ENCODE measurements at regions not wholly inside any gene's neighbourhood (a gene's known extent, or its start where the extent isn't known, plus 50 kb on each side); places are given as distances from the start of the nearest gene placed in this dataset.
A peak's percentile ranks its signal among the peaks of the same experiment; 100 is the strongest.
"Not testable (repeated sequence)": the region's sequence is repeated elsewhere in the genome, so short reads cannot be mapped to it uniquely, and the experiment has no call there.

GRCh38 chr10:30199376-30200016 is 140.1 kb upstream of the JCAD start:
- no peak for ATAC-seq
- DNase-seq (ENCODE audit: low spot score): no peak

DNA sequence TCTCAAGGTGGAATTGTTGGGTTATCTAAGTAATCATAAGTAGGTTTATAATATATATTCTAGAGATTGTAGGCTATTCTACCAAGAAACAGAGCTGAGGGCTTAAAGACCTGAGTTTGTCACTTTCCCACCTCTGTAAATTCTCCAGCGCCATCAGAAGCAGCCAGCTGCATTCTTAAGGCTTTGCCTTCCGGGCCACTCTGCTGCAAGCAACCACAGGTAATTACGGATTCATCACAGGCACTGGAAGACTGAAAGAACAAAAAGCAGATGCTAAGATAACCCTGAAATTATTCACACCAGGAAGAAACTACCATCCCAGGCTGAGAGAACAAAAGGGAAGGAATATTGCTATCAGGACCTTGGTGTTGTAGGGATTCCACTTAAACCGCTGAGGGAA is 137.8 kb upstream of the JCAD start:
- no peak for ATAC-seq
- DNase-seq (ENCODE audit: low spot score): no peak

DNA sequence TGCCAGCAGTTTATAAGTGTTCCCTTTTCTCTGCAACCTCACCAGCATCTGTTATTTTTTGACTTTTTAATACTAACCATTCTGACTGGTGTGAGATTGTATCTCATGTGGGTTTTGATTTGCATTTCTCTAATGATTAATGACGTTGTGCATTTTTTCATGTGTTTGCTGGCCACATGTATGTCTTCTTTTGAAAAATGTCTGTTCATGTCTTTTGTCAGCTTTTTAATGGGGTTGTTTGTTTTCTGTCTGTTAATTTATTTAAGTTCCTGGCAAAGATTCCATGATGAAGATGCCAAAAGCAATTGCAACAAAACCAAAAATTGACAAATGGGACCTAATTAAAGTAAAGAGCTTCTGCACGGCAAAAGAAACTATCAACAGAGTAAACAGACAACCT is 137.2 kb upstream of the JCAD start:
- not testable (repeated sequence) for ATAC-seq; DNase-seq (ENCODE audit: low spot score)

- no peak for ATAC-seq
- DNase-seq (ENCODE audit: low spot score): no peak
Observed at GRCh38 chr10:30192846-30193608, 133.6 kb upstream of the JCAD start.

GRCh38 chr10:30190577-30191552 is 131.5 kb upstream of the JCAD start:
- no peak for ATAC-seq

DNA sequence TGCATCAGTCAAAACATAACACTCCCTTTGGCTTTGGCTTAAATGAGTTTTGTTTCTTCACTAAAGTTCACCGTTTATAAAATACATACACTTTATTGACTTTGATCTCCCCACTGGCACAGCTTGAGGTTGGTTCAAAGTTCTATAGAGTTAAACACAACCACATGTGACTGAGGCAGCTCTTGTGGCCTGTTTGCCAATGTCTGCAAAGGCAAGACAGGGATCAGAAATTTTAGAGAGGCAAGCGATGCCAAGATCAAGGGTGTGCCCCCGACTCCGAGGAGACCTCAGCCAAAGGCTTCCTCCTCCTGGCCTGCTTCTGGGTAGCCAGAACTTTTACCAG is 129.8 kb upstream of the JCAD start:
- ATAC-seq (peak; percentile 27), DNase-seq (ENCODE audit: low spot score) (no peak)

More at GRCh38 chr10:30190577-30191552, 131.5 kb upstream of the JCAD start:
- DNase-seq (ENCODE audit: low spot score): no peak

DNA sequence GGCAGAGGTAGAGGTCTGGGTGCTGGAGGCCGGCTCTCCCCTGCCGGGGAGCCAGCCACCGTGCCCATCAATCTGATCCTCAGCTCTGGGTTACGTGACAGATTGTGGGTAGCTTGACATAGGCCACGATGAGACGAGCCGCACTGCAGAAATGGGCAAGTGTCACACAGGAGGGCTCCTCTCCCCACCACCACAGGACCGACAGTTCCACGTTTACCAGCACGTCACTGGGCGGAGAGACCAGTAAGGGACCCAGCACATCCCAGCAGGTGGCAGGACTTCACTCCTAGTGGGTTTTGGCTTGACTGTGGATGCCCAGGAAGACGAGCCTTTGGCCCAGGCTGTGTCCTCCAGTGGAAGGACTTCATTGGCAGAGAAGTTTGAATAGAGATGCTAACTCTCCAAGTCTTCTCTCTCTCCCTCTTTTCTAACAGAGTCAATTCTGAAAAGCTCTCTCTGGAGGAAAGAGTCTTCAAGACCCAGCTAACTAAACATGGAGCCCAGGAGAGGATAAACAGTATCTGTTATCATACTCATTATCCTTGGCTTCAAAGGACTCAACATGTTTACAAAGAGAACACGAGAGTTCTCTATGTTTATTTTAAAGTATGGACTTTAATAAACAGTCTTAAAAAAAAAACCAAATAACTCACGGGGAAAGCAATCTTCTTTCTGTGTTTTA is 129.3 kb upstream of the JCAD start:
- DNase-seq (ENCODE audit: low spot score) (no peak), ATAC-seq (no peak)

- ATAC-seq (no peak), DNase-seq (ENCODE audit: low spot score) (no peak)
Observed at GRCh38 chr10:30188101-30188500, 128.7 kb upstream of the JCAD start.

GRCh38 chr10:30187010-30187409 is 127.6 kb upstream of the JCAD start:
- no peak for DNase-seq (ENCODE audit: low spot score)
- no peak for ATAC-seq

DNA sequence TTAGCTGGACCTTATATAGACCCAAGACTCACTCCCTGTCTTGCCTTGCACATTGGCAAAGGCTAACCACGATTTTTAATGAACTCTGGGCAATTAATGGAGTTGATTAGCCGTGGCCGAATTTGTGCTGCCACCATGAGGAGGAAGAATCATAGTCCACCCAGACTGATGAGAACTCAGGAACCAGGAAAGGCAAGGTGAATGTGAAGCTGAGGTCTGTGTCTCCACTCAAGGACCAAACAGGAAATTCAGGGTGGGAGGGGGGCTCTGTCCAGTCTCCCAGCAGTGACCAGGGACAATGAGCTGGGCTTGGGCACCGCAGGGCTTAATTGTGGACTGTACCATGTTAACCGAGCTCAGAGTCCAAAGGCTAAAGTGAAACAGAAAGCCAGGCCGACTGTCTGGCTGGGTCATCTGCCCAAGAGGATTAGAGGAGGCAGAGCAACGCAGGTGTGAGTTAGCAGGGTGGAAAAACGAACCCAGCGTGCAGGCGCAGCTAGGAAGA is 127.0 kb upstream of the JCAD start:
- peak; percentile 94 for ATAC-seq

DNA sequence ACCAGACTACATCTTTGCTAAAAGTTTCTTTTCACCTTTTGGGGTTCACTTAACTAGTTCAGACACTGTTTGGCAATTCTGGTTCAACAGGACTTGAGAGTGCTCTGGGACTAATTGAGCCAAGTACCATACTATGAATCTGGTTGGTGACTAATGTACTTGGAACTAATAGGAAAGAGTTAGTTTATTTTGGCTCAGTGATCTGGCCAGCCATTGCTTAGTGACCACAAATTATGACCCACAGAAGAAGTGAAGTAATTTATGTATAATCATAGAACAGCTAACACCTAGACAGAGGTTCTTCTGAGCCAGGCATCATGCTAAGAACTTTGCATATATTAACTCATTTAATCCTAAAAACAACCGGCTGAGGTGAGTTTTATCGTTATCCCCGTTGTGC is 126.5 kb upstream of the JCAD start:
- no peak for DNase-seq (ENCODE audit: low spot score)
- peak; percentile 58 for ATAC-seq

More for the DNA sequence above, 127.0 kb upstream of the JCAD start:
- peak; percentile 83 for DNase-seq (ENCODE audit: low spot score)

DNA sequence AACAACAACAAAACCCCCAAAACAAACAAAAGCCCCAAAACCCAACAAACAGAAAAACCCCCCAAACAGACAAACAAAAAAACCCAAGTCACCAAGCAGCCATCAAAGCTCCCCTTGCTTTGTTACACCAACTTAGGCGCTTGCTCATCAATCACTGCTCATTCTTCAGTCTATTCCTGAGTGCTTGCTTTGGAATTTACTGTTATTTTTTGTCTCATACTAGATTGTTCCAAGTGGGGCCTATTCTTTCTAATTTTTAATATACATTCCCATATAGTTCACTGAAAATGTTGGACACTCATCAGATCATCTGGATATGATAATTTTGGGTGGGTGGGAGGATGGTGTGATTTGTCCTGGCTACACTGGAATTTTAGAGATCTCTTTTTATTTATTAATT is 126.0 kb upstream of the JCAD start:
- ATAC-seq (no peak), DNase-seq (ENCODE audit: low spot score) (no peak)

GRCh38 chr10:30184397-30185033 is 125.1 kb upstream of the JCAD start:
- ATAC-seq (no peak), DNase-seq (ENCODE audit: low spot score) (no peak)

DNA sequence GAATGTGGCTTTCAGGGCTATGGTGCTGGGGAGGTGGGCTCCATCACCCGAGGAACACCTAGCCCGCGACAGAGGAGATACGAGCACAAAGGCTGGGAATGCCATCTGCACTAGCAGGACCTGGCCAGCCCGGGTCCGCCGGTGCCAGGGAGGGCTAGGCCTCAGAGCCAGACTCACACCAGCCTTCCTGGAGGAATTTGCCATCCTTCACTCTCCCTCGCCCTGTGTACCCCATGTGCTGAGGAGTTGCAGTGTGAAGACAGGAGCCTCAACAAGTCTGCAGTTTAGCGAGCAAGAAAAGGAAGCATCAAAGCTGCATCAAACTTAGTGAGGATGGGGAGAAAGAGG is 123.6 kb upstream of the JCAD start:
- ATAC-seq (no peak), DNase-seq (ENCODE audit: low spot score) (no peak)

DNA sequence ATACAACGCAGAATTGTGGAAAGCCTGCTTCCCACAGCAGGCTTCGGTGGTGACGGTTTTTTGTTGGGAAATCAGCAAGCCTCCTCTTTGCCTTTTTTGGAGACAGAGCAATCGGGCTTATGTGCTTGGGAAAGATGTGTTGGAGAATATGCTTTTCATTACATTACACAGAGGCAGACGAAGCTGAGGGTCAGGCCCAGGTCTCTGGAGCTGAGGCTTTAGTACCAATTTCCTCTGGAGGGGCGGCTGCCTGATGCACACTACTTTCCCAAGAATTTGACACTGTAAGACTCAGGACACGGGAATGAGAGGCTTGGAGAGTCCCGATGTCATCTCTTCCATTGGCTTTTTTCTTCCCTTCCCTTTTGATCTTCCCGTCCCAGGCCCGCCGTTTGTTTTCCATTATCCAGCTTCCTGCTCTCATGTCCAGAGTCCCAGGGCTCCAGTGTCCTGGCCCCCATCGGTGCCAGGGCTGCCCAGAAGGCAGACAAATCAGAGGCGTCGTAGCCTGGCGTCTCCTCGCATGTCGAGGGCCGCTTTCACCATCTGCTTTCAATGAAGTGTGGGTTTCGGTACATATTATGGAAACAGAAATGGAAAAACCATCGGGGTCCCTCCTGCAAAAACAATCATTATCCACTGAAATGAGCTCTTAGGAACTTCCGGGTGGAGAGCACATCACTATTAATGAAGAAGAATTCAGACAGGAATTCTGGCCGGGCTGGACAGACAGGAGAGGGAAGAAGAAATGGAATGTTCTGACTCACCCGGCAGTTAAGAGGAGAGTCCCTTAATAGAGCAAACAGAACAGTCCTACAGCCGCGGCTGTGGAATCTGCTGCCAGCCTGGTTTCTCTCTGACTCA is 123.0 kb upstream of the JCAD start:
- ATAC-seq: no peak
- DNase-seq (ENCODE audit: low spot score): no peak

- ATAC-seq: no peak
- DNase-seq (ENCODE audit: low spot score): no peak
Observed at GRCh38 chr10:30178356-30178964, 119.1 kb upstream of the JCAD start.

DNA sequence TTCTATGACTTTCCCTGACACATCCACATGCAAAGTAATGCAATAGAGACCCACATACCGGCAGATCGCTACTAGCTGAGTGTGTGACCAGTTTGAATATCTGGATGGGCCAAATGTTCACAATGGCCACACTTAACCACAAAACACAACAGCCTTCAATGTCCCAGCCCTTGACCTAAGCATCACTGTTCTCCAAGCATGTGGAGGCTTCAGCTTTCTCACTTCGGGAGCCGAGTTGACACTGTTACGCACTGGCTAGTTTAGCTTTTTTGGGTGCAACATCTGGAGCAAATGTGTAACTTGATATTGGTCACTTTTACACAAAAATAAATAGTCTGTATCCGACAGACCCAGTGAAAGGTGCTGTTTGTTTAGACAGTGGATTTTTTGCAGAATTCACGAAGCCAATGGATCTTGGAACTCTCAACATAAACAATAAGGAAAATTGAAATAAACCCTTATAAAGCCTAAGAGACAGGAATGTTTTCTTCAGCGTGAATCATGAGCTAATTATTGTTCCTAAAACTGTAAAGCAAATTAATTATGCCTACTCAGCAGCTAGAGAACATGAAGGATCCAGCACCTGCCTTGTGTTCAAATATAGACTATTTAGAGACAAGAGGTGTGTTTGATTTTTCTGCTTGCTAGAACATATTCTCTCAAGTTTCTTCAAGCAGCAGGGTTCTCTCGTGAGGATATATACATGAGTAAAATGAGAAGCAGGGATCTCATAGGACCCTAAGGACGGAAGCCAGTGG is 117.6 kb upstream of the JCAD start:
- ATAC-seq (no peak), DNase-seq (ENCODE audit: low spot score) (no peak)

DNA sequence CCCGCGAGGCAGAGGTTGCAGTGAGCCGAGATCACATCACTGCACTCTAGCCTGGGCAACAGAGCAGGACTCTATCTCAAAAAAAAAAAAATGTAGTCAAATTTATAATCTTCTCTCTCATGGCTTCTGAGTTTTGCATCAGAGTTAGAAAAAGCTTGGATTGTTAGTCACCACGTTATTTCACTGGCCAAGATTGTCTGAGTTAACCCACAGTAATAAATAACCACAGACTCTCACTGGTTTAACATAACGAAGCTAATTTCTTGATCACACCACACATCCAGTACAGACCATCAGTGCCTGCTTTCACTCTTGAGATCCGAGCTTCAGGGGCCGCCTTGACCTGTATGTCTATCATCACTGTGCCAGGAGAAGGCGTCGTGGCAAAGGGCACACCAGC is 116.8 kb upstream of the JCAD start:
- DNase-seq (ENCODE audit: low spot score) (no peak), ATAC-seq (no peak)

Measured in left lobe of liver (tissue), 2 donors.